Erythroblast (primary cell): ENCODE measurements at regions not wholly inside any gene's neighbourhood (a gene's known extent, or its start where the extent isn't known, plus 50 kb on each side); places are given as distances from the start of the nearest gene placed in this dataset.

Experiments
- GATA1 ChIP-seq: IDR thresholded peaks from 2 replicates; pipeline ENCODE4 v1.6.1; 2011; ENCODE audit warnings: low read depth, mild to moderate bottlenecking, control low read depth, low read length, moderate library complexity
- POLR2A ChIP-seq: IDR thresholded peaks from 2 replicates; pipeline ENCODE4 v1.6.1; 2011; ENCODE audit warnings: mild to moderate bottlenecking, low read length

GRCh38 chr16:17986991-17987390, 349.5 kb downstream of the NPIPA8 start:
- TF ChIP-seq POLR2A (no peak), GATA1 (no peak)
